Kidney (tissue), 13 donors: ENCODE measurements at regions not wholly inside any gene's neighbourhood (a gene's known extent, or its start where the extent isn't known, plus 50 kb on each side); places are given as distances from the start of the nearest gene placed in this dataset.

Experiments used
- DNase-seq, 5 donors: peaks; one replicate each; pipeline ENCODE4 v3.0.0-alpha.2; 2013 to 2020
- FAIRE-seq: peaks from 2 replicates; lab custom pipeline; 2012; peaks lifted over from hg19 to GRCh38; lab: Jason Lieb, UNC
- H3K27ac ChIP-seq, 2 donors: one replicate each; pipeline ENCODE4 v1.7.0; 2013; ENCODE audit warnings: low read depth in 2 of 2, low read length in 2 of 2, inconsistent platforms in 1 of 2
- H3K27me3 ChIP-seq: one replicate; pipeline ENCODE4 v1.7.1; 2013; ENCODE audit warnings: low read length, inconsistent platforms; ENCODE audit not compliant: control insufficient read depth, insufficient read depth
- H3K36me3 ChIP-seq, 3 donors: one replicate each; pipeline versions ENCODE4 v1.7.0 to v1.7.1; 2013; ENCODE audit warnings: low read length in 3 of 3, control low read depth in 1 of 3, inconsistent platforms in 1 of 3; ENCODE audit not compliant: insufficient read depth in 3 of 3, control insufficient read depth in 2 of 3
- H3K4me1 ChIP-seq, 3 donors: one replicate each; pipeline versions ENCODE4 v1.7.0 to v1.7.1; 2013; ENCODE audit warnings: low read length in 3 of 3, inconsistent platforms in 1 of 3, low read depth in 1 of 3; ENCODE audit not compliant: control insufficient read depth in 2 of 3, insufficient read depth in 2 of 3
- H3K4me3 ChIP-seq, 3 donors: one replicate each; pipeline versions ENCODE4 v1.7.0 to v1.8.1; 2013; ENCODE audit warnings: low read length in 3 of 3, control low read depth in 1 of 3, inconsistent platforms in 1 of 3
- H3K9ac ChIP-seq, 3 donors: one replicate each; pipeline versions ENCODE4 v1.7.0 to v1.7.1; 2013; ENCODE audit warnings: low read length in 3 of 3, control low read depth in 1 of 3, inconsistent platforms in 1 of 3
- H3K9me3 ChIP-seq, 3 donors: one replicate each; pipeline versions ENCODE4 v1.7.0 to v1.7.1; 2013; ENCODE audit warnings: low read length in 3 of 3, control low read depth in 1 of 3, inconsistent platforms in 1 of 3; ENCODE audit not compliant: control insufficient read depth in 2 of 3, insufficient read depth in 1 of 3
- CTCF ChIP-seq: IDR thresholded peaks from 3 replicates; pipeline ENCODE4 v1.5.1; 2012; ENCODE audit warnings: mild to moderate bottlenecking, moderate library complexity, borderline replicate concordance; ENCODE audit not compliant: insufficient read depth; ENCODE audit errors: extremely low read depth
- intact Hi-C: fragments of 100-400 bp; cut with DNase I; formaldehyde crosslinking; loops from one replicate; pipeline ENCODE4 v1.11.1; 2022
- donor health status: control.
- donor health status: control.
- donor health status: control.
- donor health status: control.
- donor health status: control.
- donor health status: DM: yes; HTN: yes; CAD: no.
- donor health status: Normal renal cell carcinoma (clear cell type).

- no peak for TF ChIP-seq CTCF
- DNase-seq (no peak), FAIRE-seq (no peak)
- no peak overlapping the region for H3K4me3 ChIP-seq
- intact Hi-C loops, result no loop called here
- no peaks in the 10 kb centered on the region for H3K27me3 ChIP-seq
- H3K36me3 ChIP-seq, result no peaks in the 10 kb centered on the region
- H3K9ac ChIP-seq, result no peak overlapping the region
- no peaks in the 10 kb centered on the region for H3K9me3 ChIP-seq
- no peaks in the 10 kb centered on the region for H3K4me1 ChIP-seq
- no peak overlapping the region for H3K27ac ChIP-seq
Measured at GRCh38 chr3:74518610-74519009, 95.8 kb downstream of the CNTN3 start.

DNA sequence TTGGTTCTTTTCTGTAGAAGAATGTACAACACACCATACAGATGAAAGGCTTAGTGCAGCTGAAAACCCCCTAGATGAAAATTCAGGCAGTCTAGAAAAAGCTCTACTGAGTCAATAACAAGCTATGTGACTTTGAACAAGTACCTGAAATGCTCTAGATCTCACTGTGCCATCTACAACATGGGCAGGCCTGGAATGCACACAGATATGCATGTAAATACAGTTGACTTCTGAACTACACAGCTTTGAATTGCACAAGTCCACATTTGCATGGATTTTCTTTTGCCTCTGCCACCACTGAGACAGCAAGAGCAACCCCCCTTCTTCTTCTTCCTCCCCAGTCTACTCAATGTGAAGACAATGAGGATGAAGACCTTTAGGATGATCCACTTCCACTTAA is 98.4 kb downstream of the CNTN3 start:
- Histone ChIP-seq H3K27me3 (no peaks in the 10 kb centered on the region), H3K36me3 (no peaks in the 10 kb centered on the region), H3K4me3 (no peak overlapping the region), H3K9me3 (no peaks in the 10 kb centered on the region), H3K27ac (no peak overlapping the region), H3K4me1 (no peaks in the 10 kb centered on the region), H3K9ac (no peak overlapping the region)
- TF ChIP-seq CTCF, result no peak
- no peak for DNase-seq
- intact Hi-C loops, result no loop called here
- FAIRE-seq, result no peak

- DNase-seq, result no peak
- no peak for FAIRE-seq
- H3K36me3 ChIP-seq, result no peaks in the 10 kb centered on the region
Measured at GRCh38 chr3:74515451-74515850, 99.0 kb downstream of the CNTN3 start.

More at GRCh38 chr3:74515451-74515850, 99.0 kb downstream of the CNTN3 start:
- no peaks in the 10 kb centered on the region for H3K4me1 ChIP-seq
- no peaks in the 10 kb centered on the region for H3K9me3 ChIP-seq
- H3K4me3 ChIP-seq, result no peak overlapping the region
- H3K9ac ChIP-seq, result no peak overlapping the region
- TF ChIP-seq CTCF, result no peak
- no peak overlapping the region for H3K27ac ChIP-seq
- intact Hi-C loops, result no loop called here
- H3K27me3 ChIP-seq, result no peaks in the 10 kb centered on the region
